Thyroid gland (tissue), 4 donors: ENCODE measurements at regions not wholly inside any gene's neighbourhood (a gene's known extent, or its start where the extent isn't known, plus 50 kb on each side); places are given as distances from the start of the nearest gene placed in this dataset.

Experiments used
- DNase-seq, 2 donors: peaks; one replicate each; pipeline ENCODE4 v3.0.0-alpha.2; 2019
- H3K27ac ChIP-seq, 3 donors: fragments of 200-600 bp; sonication (generic); 1 replicate in 2 of 3; 2 replicates in 1 of 3; pipeline ENCODE4 v1.5.1; 2016 to 2019; ENCODE audit warnings: mild to moderate bottlenecking in 1 of 3, moderate library complexity in 1 of 3
- H3K27me3 ChIP-seq: fragments of 200-600 bp; sonication (generic); one replicate; pipeline ENCODE4 v1.5.1; 2019
- H3K36me3 ChIP-seq, 2 donors: fragments of 200-600 bp; sonication (generic); one replicate each; pipeline ENCODE4 v1.5.1; 2016 to 2019
- H3K4me1 ChIP-seq, 2 donors: fragments of 200-600 bp; sonication (generic); one replicate each; pipeline ENCODE4 v1.5.1; 2017 to 2019
- H3K4me3 ChIP-seq, 3 donors: fragments of 200-600 bp; sonication (generic); replicated peaks in 1 of 3; 1 replicate in 2 of 3; 2 replicates in 1 of 3; pipeline ENCODE4 v1.5.1; 2016; ENCODE audit warnings: mild to moderate bottlenecking in 1 of 3
- H3K9me3 ChIP-seq: fragments of 200-600 bp; sonication (generic); one replicate; pipeline ENCODE4 v1.5.1; 2017
- CTCF ChIP-seq, 6 experiments: fragments of 200-600 bp in 3 of 6; fragments of 450-650 bp in 3 of 6; sonication (generic) in 3 of 6; IDR thresholded peaks; one replicate each; pipeline ENCODE4 v1.5.1; 2016 to 2019; ENCODE audit warnings: antibody characterized with exemption in 6 of 6, mild to moderate bottlenecking in 2 of 6, inconsistent platforms in 1 of 6, moderate library complexity in 1 of 6
- POLR2A ChIP-seq, 2 donors: fragments of 450-650 bp; IDR thresholded peaks; one replicate each; pipeline ENCODE4 v1.6.1; 2017; ENCODE audit warnings: antibody characterized with exemption in 2 of 2, mild to moderate bottlenecking in 2 of 2, moderate library complexity in 1 of 2
- WGBS, 2 donors: methylation state at CpG; one replicate each; pipeline ENCODE4 v1.1.5; 2017; 5-methylcytosine and 5-hydroxymethylcytosine counted together
- intact Hi-C: fragments of 100-400 bp; cut with DNase I; formaldehyde crosslinking; loops from one replicate; pipeline ENCODE4 v1.15.1; 2023

GRCh38 chr18:39039813-39040212 is 1474.2 kb upstream of the CELF4 start:
- 61 to 68% methylated on average over 2 of the region's 2 CpGs for WGBS, 2 donors
- H3K27me3 ChIP-seq = no peaks in the 10 kb centered on the region
- H3K9me3 ChIP-seq = no peaks in the 10 kb centered on the region
- no peak for DNase-seq
- H3K36me3 ChIP-seq = no peaks in the 10 kb centered on the region
- no peak overlapping the region for H3K4me3 ChIP-seq
- TF ChIP-seq CTCF (IDR thresholded peaks at IDR 0.05) = no peak
- no peak for TF ChIP-seq POLR2A (IDR thresholded peaks at IDR 0.05)
- H3K4me1 ChIP-seq = no peaks in the 10 kb centered on the region
- intact Hi-C loops = no loop called here
- H3K27ac ChIP-seq = no peak overlapping the region

- no peaks in the 10 kb centered on the region for H3K4me1 ChIP-seq
Observed at GRCh38 chr18:39037925-39038324, 1472.3 kb upstream of the CELF4 start.

GRCh38 chr18:39033312-39033711 is 1467.7 kb upstream of the CELF4 start:
- H3K9me3 ChIP-seq = no peaks in the 10 kb centered on the region
- H3K27me3 ChIP-seq = no peaks in the 10 kb centered on the region
- H3K4me1 ChIP-seq = no peaks in the 10 kb centered on the region
- 86 to 89% methylated on average over 1 of the region's 1 CpG for WGBS, 2 donors
- intact Hi-C loops = no loop called here
- H3K27ac ChIP-seq = no peak overlapping the region
- H3K36me3 ChIP-seq = no peaks in the 10 kb centered on the region
- TF ChIP-seq CTCF (IDR thresholded peaks at IDR 0.05) (no peak), POLR2A (IDR thresholded peaks at IDR 0.05) (no peak)
- DNase-seq = no peak
- no peak overlapping the region for H3K4me3 ChIP-seq

More at GRCh38 chr18:39037925-39038324, 1472.3 kb upstream of the CELF4 start:
- no peak overlapping the region for H3K4me3 ChIP-seq
- no peak for DNase-seq
- WGBS, 2 donors = 64 to 65% methylated on average over 2 of the region's 2 CpGs
- H3K27me3 ChIP-seq = no peaks in the 10 kb centered on the region
- no peak for TF ChIP-seq CTCF (IDR thresholded peaks at IDR 0.05)
- TF ChIP-seq POLR2A (IDR thresholded peaks at IDR 0.05) = no peak
- H3K9me3 ChIP-seq = no peaks in the 10 kb centered on the region
- no peak overlapping the region for H3K27ac ChIP-seq
- intact Hi-C loops = no loop called here
- H3K36me3 ChIP-seq = no peaks in the 10 kb centered on the region

- Histone ChIP-seq H3K9me3 (no peaks in the 10 kb centered on the region), H3K27ac (no peak overlapping the region), H3K4me1 (no peaks in the 10 kb centered on the region), H3K36me3 (no peaks in the 10 kb centered on the region), H3K27me3 (no peaks in the 10 kb centered on the region), H3K4me3 (no peak overlapping the region)
- 68 to 69% methylated on average over 3 of the region's 3 CpGs for WGBS, 2 donors
- TF ChIP-seq CTCF (IDR thresholded peaks at IDR 0.05) (no peak), POLR2A (IDR thresholded peaks at IDR 0.05) (no peak)
- no peak for DNase-seq
- intact Hi-C loops = no loop called here
Observed at GRCh38 chr18:39031647-39032046, 1466.0 kb upstream of the CELF4 start.

GRCh38 chr18:39030124-39030655 is 1464.6 kb upstream of the CELF4 start:
- Histone ChIP-seq H3K4me3 (no peak overlapping the region), H3K27ac (no peak overlapping the region), H3K9me3 (no peaks in the 10 kb centered on the region), H3K4me1 (no peaks in the 10 kb centered on the region), H3K36me3 (no peaks in the 10 kb centered on the region), H3K27me3 (no peaks in the 10 kb centered on the region)
- WGBS, 2 donors = 72 to 82% methylated on average over 2 of the region's 2 CpGs
- intact Hi-C loops = no loop called here
- no peak for DNase-seq
- no peak for TF ChIP-seq CTCF (IDR thresholded peaks at IDR 0.05)
- TF ChIP-seq POLR2A (IDR thresholded peaks at IDR 0.05) = no peak
